HG02678 (cell line): ENCODE measurements at regions not wholly inside any gene's neighbourhood (a gene's known extent, or its start where the extent isn't known, plus 50 kb on each side); places are given as distances from the start of the nearest gene placed in this dataset.

ENCODE experiments used
- ATAC-seq: cut with Tn5 transposase; IDR thresholded peaks from one replicate; pipeline ENCODE4 v1.9.1; 2021; ENCODE audit warnings: mild to moderate bottlenecking, moderate library complexity; ENCODE audit not compliant: unreplicated experiment

DNA sequence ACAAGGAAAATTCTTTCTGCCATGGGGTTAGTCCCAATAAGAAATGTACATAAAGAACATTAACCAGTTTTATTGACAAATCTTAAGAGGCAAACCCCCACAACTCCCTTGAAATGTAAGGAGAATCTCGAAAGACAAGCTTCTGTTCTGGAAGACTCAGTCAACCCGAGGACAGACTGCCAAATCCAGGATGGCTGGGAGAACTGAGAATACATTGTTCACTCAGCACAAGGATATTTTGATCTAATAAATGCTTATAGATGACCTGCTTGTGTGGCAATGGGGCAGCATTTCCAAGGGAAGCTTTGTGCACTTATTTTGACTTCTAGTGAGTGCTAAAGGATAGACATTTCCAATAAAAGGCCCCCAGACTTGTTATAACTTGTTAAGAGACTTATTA lies 280.4 kb downstream of the DHX15 start:
- no peak for ATAC-seq

DNA sequence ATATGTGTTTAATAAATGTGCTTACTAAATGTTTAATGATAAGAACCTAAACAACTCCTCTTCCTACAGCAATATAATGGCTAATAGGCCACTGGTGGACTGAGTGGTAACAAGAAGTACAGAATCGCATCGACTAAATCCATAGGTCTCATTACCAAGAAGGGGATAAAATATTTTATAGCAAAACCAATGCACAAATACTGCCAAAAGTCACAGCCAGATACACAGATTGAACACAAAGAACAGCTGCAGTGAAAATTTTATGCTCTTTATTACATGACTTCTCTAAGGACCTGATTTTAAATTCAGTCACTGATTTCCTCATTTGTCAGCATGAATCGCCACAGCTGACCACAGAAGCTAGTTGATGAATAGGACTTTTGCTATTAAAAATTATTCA lies 285.4 kb downstream of the DHX15 start:
- no peak for ATAC-seq

DNA sequence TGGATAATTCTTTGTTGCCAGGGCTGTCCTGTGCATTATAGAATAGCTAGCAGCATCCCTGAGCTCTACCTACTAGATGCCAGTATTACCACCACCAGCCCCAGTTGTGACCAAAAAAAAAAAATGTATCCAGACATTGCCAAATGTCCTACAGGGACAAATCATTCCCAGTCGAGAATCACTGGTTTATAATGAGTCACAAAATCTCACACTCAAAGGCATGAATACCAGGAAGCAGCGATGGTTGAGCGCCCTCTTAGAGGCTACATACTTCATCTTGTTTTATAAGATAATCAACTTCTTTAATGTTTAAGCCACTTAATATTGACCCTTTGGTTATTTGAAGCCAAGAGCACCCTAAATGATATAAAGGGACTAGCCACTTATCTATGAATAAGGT lies 297.3 kb downstream of the DHX15 start:
- ATAC-seq = no peak

DNA sequence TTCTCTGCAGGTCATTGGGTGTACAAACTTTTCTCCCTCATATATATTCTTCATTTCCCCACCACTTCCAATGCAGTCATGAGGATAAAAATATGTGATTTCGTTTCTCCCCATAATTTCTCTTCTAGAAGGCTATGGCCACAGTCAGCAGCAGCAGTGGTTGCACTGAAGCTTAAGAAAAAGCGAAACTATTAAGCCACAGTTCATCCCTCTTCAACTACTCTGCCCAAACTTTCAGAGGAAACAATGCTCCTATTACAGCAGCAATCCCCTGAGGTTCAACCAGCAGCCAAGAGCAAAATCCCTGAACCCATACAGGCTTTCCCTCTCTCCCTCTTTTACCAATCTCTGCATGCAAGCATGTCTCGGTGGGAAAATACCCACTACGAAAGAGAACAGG lies 298.6 kb downstream of the DHX15 start:
- ATAC-seq = no peak

DNA sequence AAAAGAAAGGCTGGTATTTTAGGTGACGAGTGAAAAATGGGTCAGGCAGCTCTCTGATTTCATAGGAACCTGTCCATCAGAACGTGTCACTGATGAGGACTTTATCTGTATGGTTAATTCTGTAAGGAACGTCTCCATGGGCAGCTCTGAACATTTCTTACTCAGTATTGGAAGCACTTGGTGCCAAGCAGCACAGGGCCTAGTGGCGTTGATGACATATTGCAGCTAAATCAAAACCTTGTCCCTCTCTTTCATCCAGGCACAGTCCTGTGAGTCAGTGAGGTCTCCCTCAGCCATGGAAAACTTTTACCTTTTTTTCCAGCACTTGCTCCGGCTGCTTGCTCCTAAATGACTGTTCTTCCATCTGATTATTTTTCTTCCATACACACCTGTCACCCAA lies 301.9 kb downstream of the DHX15 start:
- ATAC-seq = no peak

DNA sequence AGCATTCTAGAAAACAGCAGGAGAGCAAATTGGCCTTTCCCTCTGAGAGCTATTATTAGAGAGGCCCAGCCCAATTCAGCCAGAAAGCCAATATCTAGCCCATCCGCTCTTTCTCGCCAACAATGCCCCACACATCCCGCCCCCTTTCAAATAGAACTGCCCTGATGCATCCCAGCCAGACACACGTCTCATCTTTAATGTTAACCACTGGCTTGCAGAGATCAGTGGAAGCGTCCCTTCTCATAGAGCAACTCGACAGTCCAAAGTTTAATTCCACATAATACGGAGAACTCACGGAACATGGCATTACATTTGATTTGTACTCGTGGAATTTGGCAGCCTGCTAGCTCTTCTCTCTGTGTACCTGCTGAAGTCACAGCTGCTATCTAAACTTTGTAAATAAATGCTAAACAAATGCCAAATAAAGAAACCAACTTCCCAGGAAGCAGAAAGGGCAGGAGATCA lies 304.4 kb downstream of the DHX15 start:
- ATAC-seq = no peak

DNA sequence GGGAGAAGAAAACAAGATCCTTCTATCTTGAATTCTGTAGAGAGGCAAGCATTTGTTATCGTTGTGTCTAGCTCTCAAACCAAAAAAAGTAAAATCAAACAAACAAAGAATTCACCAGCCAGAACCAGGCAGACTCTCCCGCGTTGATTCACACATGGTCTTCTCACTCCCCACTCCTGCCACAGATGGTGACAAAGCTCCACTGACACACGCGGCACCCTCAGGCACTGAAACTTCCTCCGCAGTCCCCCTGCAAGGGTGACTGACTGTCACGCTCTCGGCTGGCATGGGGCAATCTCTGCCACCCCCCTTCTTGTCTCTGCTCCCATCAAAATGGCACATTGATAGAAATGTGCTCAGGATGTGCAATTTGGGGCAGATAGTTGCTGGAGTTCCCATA lies 304.9 kb downstream of the DHX15 start:
- no peak for ATAC-seq

DNA sequence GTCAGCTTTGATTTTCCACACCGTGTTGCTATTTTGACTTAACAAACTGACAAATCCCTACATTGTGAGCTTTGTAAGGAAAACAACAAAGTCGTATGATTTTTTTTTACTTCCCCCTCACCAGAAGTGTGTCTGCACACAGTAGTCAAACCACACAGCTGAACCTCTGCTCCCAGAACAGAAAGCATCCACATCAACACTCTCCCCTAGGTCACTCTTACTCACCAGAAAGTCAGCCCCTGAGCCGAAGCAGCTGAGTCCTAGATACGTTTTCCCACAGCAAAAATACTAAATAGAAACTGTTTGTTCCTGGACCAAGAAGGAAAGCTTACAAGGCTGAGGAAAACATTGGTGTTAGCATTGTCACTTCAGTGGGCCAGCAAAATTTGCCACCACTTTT lies 305.7 kb downstream of the DHX15 start:
- no peak for ATAC-seq

DNA sequence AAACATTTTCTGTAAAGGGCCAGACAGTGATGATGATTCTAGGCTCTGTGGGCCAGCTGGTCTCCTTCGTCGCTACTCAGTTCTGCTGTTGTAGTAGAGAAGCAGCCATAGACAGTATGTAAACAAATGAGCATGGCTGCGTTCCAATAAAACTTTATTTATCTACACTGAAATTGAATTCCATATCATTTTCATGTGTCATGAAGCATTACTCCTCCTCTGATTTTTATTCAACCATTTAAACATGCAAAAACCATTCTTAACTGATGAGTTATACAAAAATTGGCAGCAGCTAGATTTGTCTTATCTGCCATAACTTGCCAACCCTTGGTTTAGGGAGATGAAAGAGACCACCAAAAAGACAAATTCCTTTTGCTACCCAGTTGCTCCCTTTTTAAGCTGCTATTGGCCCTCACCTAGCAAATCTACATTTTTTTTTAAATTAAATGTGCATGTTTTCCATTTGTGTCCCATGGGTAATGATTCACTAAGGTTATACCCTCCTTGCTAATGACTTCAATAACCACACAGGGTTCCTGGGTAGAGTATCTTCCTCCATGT lies 309.9 kb downstream of the DHX15 start:
- no peak for ATAC-seq

DNA sequence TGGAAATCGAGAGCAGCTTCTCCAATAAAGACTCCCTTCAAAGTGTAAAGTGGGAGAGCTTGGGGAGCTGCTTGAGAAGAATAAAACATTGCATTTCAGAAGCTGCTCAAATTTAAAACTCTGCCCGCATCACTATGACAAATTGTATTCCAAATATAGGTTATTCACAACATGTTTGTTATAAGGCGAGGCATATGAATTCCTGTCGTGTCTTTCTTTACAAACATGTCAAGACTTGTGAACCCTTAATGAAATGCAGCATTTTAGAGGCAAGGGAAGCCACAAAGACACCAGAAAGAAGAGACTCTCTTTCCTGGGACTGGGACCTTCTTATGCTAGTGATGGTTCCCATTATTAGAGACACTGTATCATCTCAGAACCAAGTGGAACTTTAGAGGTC lies 311.2 kb downstream of the DHX15 start:
- no peak for ATAC-seq

DNA sequence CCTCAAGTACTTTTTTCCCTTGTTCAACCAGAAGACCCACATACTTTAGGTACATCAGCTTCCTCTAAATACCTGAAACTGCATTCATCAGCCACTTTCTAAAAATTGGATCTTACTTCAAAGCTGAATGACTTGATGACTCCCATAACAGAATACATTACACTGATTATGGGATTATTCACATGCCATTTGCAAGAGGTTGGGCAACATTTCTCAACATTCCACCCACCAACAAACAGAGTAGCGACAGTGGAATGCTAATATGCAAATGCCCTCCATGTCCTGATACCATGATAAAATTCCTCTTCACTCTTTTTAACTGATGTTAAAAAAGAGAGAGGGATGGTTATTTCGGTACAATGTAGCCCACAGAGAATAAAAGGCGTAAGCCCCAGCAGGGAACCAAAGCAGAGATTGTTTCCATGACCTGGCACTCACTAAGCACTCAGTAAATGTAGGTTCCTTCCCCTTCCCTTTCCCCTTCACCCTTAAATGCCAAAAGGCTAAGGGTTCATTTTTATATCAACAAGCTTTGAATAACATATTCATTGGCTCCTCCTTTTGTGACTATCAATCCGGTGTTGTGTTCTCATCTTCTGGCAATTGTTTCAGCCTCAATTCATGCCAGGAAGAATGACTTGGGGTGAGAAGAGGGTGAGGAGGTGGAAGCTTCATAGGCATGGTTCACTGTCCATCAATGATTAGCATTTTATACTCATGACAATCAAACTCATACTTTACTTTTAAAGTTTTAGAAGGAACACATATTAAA lies 317.2 kb downstream of the DHX15 start:
- ATAC-seq = no peak

DNA sequence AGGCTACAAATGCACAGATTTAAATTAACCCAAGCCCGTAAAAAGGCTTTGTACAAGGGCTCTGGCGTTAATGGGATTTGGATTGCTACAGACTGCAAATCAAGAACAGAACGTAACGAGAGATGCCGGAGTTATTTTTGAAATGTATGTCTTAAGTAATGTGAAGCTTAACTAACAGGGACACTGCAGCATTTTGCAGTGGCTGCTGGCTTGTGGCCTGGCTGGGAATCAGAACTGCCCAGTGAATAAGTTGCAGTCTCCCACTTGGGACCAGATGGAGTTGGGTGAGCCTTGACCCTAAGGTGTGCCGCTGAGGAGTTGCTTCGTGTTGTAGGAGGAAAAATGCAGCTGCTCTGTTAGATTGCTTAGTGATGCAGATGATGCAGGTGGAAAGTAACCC lies 318.4 kb downstream of the DHX15 start:
- no peak for ATAC-seq

DNA sequence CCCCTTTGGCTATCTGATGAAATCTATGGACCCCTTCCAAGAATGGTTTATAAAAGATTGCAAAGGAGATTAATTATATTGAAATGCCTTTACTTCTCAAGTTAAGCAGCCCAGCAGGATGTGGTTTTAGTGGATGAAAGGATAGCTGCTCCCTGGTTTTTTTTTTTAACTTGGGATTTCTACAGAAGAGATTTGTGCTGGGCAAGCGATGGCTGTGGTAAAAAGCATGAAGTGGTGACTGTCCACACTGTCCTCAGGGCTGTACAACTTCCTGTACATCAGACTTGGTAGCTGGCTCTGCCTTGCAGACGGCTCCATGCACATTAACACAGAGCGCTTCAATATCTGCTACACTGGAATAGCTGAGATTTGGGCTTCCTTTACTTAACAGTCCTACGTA lies 321.7 kb downstream of the DHX15 start:
- ATAC-seq = no peak

DNA sequence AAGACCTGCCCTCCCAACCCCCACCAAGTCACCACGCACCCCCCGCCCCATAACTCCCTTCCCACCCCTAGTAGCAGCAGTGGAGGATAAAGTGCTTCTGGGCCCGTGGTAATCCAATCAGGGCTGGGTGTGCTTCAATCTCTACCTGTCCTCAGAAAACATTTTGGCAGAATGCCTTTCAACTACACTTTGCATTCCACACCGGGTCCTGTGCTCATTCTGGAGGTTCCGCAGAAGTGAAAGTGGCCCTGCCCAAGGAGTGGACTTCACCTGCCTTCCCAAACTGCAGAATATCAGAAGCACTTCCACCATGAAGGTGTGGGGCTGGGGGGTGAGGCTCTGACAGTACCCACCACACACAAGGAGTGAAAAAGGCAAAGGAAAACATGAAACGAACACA lies 322.3 kb downstream of the DHX15 start:
- ATAC-seq = no peak

DNA sequence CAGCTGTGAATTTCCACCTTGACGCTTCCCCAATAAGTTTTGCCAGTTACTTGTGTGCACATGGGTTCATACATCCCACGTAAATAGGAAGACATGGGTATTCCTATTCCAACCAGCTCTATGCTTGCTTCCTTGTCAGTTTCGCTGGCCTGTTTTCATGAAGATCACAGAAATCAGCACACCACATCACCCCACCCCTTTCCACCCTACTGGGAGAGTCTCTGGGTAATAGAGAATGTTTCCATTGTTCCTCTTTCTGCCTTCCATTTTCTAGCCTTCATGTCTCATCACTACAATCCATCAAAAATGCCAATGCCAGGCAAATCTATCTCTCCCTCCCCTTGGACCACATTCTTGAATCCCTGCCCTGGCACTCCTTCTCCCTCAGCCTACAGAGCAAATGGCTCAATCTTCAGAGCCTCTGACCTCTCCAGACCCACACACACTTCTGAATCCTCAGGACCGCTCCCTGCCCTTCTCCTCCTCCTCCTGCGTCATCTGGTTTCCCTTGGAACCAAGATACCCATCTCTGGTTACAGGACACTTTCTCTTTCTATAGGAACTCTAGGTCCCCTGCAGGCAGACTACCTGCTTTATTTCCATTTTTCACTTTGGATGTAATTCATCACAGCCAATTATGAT lies 323.3 kb downstream of the DHX15 start:
- no peak for ATAC-seq

DNA sequence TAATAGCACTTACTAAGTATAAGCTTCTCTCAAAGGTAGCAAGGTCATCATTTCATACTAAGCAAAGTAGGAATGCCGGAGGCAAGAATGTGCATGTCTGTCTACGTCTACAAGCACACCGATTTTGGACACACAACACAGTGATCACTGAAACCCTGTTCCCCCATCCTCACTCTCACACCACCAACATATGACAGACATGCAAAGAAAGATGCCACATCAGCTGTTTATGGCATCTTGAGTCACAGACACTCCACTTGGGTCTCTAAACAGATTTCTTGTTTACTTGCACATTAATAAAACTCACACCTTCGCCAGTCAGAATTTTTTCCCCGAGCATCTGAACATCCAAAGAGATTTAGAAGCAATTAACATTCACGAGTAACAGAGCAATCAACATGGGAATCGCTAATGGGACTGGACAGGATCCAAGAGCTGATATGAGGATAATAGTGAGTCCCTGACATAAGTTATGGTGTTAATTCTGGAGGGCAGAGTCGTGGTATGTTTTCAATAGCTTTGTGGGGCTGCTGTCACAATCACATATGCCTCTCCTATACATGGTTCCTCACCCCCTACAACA lies 324.1 kb downstream of the DHX15 start:
- ATAC-seq = no peak

DNA sequence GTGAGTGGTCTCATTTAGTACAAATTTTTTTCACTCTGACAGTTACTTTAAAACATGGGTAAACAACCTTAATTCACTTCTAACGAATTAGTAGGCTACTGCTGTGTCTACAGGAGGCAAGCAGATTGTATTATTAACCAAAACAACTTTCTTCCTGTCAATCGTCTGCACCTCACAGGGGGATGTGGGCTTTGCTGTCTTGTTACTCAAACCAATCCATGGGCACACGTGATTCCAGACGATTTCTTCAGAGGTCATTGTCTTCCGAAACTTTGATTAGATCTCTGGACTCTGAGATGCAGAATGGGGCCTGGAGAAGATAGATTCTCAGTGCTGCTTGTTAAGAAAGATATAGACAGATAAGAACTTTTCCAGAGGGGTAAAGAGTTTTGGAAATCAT lies 327.8 kb downstream of the DHX15 start:
- no peak for ATAC-seq

DNA sequence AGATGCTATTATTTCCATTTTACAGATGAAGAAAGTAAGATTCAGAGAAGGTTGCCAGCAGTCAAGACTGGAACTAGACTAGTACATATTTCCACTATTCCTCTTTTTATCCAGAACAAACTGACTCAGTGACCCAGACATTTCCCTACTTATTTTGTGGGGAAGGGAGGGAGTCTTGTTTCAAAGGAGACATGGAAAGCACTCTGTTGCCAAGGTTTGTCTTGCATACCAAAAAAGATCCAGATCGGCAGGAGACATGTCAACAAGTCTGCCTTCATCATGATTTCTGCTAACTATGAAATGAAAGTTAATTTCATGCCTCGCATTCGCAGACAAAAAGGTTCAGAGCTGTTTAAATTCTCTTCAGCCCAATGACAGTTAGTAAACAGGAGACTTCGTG lies 328.3 kb downstream of the DHX15 start:
- no peak for ATAC-seq

DNA sequence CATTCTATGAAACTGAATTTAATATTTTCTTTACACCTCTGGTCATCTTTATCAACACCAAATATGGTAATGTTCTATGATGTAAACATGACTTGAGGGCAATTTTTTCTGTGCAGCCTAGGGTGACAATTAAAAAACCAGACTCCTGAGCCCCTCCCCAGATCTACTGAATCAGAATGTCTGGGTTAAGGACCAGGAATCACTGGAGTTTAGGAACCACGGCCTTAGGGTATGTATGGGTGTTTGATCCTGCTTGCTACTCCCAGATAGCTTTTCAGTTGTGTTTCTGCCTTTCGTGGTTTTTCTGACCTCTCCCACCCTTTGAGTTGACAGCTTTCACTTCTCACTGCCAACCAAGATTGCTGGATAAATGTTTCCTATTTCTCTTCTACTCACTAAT lies 332.2 kb downstream of the DHX15 start:
- ATAC-seq = no peak

DNA sequence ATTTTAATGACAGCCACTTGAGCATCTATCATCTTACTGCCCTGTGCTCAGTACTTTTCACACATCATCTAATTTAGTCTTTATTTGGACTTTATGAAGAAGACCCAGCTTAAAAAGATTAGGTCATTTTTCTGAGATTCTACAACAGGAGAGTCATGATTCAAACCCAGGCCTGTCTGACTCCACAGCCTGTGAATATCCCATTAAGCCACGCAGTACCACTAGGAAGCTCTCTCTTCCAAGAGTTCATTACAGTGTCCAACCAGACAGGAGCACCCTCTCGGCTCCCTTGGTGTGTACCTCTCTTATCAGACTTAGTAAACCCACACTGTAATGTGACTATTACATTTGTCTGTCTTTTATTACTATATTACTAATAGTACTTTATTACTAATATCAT lies 332.8 kb downstream of the DHX15 start:
- no peak for ATAC-seq

DNA sequence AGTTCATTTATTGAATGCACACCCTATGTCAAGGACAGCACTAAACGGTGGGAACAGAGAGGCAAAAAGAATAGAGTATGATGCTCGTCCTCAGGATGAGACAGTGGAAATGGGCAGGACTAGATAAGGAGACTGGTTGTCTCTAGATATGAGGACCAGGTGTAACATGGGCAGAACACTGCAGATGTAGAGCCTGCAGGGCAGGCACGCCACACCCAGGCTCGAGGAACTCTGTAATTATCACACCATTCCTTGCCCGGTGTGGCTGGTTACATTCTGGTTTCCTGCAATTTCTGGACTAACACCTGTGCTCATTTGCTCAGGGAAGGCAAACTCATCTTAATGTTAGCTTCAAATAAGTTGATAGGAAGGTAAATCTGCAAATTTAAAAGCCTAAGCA lies 334.4 kb downstream of the DHX15 start:
- no peak for ATAC-seq
